C4-2B (cell line): ENCODE measurements at regions not wholly inside any gene's neighbourhood (a gene's known extent, or its start where the extent isn't known, plus 50 kb on each side); places are given as distances from the start of the nearest gene placed in this dataset.

Experiments used
- ZFX ChIP-seq: fragments of 450-650 bp; IDR thresholded peaks from 2 replicates; pipeline ENCODE4 v1.6.1; 2017
- TF ChIP-seq, protein P1 (sequence below): fragments of 450-650 bp; conservative IDR thresholded peaks from 2 replicates; pipeline ENCODE4 v1.5.1; 2017; ENCODE audit warnings: mild to moderate bottlenecking

DNA sequence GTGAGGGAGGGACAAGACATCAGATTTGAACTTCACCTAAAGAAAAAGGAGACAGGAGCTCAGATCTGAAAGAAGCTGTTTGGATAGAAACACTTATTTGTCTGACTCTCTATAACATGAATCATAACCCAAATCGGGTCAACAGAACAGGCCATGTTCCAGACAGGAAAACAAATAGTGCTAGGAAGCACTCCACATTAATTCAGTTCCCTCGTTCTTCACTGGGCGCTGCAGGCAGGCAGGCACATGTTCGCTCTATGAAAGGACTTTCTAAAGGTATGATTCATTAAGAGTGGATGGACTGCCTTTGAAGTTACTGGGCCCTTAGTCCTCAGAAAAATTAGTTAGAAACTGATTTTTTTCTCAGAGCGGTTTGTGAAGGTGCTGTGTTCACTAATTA, 137.5 kb upstream of the TRPC6 start:
- no peak for TF ChIP-seq ZFX
- TF ChIP-seq, protein P1, sequence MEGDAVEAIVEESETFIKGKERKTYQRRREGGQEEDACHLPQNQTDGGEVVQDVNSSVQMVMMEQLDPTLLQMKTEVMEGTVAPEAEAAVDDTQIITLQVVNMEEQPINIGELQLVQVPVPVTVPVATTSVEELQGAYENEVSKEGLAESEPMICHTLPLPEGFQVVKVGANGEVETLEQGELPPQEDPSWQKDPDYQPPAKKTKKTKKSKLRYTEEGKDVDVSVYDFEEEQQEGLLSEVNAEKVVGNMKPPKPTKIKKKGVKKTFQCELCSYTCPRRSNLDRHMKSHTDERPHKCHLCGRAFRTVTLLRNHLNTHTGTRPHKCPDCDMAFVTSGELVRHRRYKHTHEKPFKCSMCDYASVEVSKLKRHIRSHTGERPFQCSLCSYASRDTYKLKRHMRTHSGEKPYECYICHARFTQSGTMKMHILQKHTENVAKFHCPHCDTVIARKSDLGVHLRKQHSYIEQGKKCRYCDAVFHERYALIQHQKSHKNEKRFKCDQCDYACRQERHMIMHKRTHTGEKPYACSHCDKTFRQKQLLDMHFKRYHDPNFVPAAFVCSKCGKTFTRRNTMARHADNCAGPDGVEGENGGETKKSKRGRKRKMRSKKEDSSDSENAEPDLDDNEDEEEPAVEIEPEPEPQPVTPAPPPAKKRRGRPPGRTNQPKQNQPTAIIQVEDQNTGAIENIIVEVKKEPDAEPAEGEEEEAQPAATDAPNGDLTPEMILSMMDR, result no peak
